Activated CD4-positive, alpha-beta T cell treated with anti-CD3 and anti-CD28 coated beads, Interleukin-2, Interleukin-4, amounts not matched to agents 100 ng/mL and 50 ng/mL, durations not matched to agents 16 hours and 8 hours (primary cell): ENCODE measurements at regions not wholly inside any gene's neighbourhood (a gene's known extent, or its start where the extent isn't known, plus 50 kb on each side); places are given as distances from the start of the nearest gene placed in this dataset.
"Not testable (repeated sequence)": the region's sequence is repeated elsewhere in the genome, so short reads cannot be mapped to it uniquely, and the experiment has no call there.

Experiments
- DNase-seq: peaks from one replicate; pipeline ENCODE4 v3.0.0-alpha.2; 2020; ENCODE audit warnings: low spot score

GRCh38 chr6:144434308-144434990 lies 149.3 kb downstream of the UTRN start:
- DNase-seq = no peak

- DNase-seq = no peak
Observed at GRCh38 chr6:144435602-144436426, 150.7 kb downstream of the UTRN start.

GRCh38 chr6:144437105-144437504 lies 152.0 kb downstream of the UTRN start:
- no peak for DNase-seq

- no peak for DNase-seq
Observed at GRCh38 chr6:144438103-144438502, 153.0 kb downstream of the UTRN start.

- no peak for DNase-seq
Observed at GRCh38 chr6:144439016-144439415, 153.9 kb downstream of the UTRN start.

GRCh38 chr6:144441801-144442200 lies 156.7 kb downstream of the UTRN start:
- DNase-seq = not testable (repeated sequence)

- DNase-seq = no peak
Observed at GRCh38 chr6:144443157-144443556, 158.0 kb downstream of the UTRN start.

GRCh38 chr6:144447472-144447871 lies 162.3 kb downstream of the UTRN start:
- DNase-seq = no peak

- DNase-seq = no peak
Observed at GRCh38 chr6:144449218-144449617, 164.1 kb downstream of the UTRN start.

GRCh38 chr6:144449911-144450597 lies 164.9 kb downstream of the UTRN start:
- DNase-seq = no peak

- peak; percentile 59 for DNase-seq
Observed at GRCh38 chr6:144460327-144461095, 175.4 kb downstream of the UTRN start.

GRCh38 chr6:144462058-144462457 lies 176.9 kb downstream of the UTRN start:
- DNase-seq = no peak

GRCh38 chr6:144466716-144467115 lies 181.6 kb downstream of the UTRN start:
- no peak for DNase-seq

GRCh38 chr6:144467172-144467762 lies 182.1 kb downstream of the UTRN start:
- no peak for DNase-seq

- DNase-seq = no peak
Observed at GRCh38 chr6:144467921-144468320, 182.8 kb downstream of the UTRN start.

GRCh38 chr6:144468709-144469108 lies 183.6 kb downstream of the UTRN start:
- no peak for DNase-seq

- DNase-seq = peak; percentile 57
Observed at GRCh38 chr6:144469144-144469575, 184.0 kb downstream of the UTRN start.

GRCh38 chr6:144470201-144470600 lies 185.1 kb downstream of the UTRN start:
- DNase-seq = not testable (repeated sequence)

- no peak for DNase-seq
Observed at GRCh38 chr6:144471986-144472385, 186.9 kb downstream of the UTRN start.

GRCh38 chr6:144474290-144474689 lies 189.2 kb downstream of the UTRN start:
- DNase-seq = no peak

GRCh38 chr6:144474904-144475303 lies 189.8 kb downstream of the UTRN start:
- no peak for DNase-seq

- no peak for DNase-seq
Observed at GRCh38 chr6:144475411-144475810, 190.3 kb downstream of the UTRN start.
